ENCODE measurements at regions not wholly inside any gene's neighbourhood (a gene's known extent, or its start where the extent isn't known, plus 50 kb on each side); places are given as distances from the start of the nearest gene placed in this dataset.

DNA sequence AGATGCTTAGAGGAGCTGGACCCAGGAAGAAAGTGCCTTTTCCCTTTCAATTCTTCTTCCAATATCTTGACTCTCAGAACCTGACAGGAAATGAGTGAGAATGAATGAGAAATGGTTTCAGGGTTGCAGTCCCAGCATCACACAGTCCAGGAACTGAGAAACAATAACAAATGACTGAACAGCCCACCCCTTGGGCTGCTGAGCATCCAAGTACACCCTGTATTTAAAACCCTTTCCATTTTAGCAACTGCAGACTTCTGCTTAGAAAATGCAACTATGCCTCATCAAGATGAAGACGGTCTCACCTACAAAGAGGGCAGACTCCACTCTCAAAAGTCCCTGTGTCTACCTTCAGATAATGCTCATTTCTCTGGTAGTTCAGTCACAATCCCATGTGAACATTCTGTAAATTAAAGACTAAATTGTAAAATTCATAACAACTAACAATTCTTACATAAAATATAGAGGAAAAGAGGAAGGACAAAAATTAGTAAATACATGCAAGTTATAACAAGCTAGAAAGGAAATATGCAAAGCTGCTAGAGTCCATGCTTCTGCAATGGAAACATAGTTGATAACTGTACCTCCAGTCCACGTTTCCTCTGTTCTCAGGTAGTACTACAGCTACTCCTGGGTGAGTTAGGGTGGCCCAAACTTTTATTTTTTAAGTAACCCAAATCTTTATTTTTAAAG is 316.5 kb downstream of the ICE1 start:
- TF ChIP-seq, protein P1, sequence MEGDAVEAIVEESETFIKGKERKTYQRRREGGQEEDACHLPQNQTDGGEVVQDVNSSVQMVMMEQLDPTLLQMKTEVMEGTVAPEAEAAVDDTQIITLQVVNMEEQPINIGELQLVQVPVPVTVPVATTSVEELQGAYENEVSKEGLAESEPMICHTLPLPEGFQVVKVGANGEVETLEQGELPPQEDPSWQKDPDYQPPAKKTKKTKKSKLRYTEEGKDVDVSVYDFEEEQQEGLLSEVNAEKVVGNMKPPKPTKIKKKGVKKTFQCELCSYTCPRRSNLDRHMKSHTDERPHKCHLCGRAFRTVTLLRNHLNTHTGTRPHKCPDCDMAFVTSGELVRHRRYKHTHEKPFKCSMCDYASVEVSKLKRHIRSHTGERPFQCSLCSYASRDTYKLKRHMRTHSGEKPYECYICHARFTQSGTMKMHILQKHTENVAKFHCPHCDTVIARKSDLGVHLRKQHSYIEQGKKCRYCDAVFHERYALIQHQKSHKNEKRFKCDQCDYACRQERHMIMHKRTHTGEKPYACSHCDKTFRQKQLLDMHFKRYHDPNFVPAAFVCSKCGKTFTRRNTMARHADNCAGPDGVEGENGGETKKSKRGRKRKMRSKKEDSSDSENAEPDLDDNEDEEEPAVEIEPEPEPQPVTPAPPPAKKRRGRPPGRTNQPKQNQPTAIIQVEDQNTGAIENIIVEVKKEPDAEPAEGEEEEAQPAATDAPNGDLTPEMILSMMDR (IDR thresholded peaks at IDR 0.05), result no peak
- TF ChIP-seq POLR2A (IDR thresholded peaks at IDR 0.05), result no peak

Data from thyroid gland (tissue), 4 donors.